ENCODE measurements at regions not wholly inside any gene's neighbourhood (a gene's known extent, or its start where the extent isn't known, plus 50 kb on each side); places are given as distances from the start of the nearest gene placed in this dataset.

- TF ChIP-seq CTCF (IDR thresholded peaks at IDR 0.05), result no peak
- no peak for TF ChIP-seq POLR2A (IDR thresholded peaks at IDR 0.05)
Measured at GRCh38 chr10:2891073-2891769, 176.1 kb upstream of the PFKP start.

Measured in suprapubic skin (tissue), 3 donors.